Mesothelial cell of epicardium (in vitro differentiated cells): ENCODE measurements at regions not wholly inside any gene's neighbourhood (a gene's known extent, or its start where the extent isn't known, plus 50 kb on each side); places are given as distances from the start of the nearest gene placed in this dataset.
A peak's percentile ranks its signal among the peaks of the same experiment; 100 is the strongest.

ENCODE experiments used
- DNase-seq, 2 experiments: peaks; one replicate each; pipeline ENCODE4 v3.0.0; 2021; ENCODE audit warnings: low spot score in 2 of 2; ENCODE audit not compliant: unreplicated experiment in 2 of 2
- H3K27ac Mint-ChIP-seq: 2 replicates; pipeline ENCODE4 v1.8.0; 2021; ENCODE audit warnings: mixed read lengths
- H3K27me3 Mint-ChIP-seq: 2 replicates; pipeline ENCODE4 v1.8.0; 2021; ENCODE audit warnings: low read depth, mixed read lengths
- H3K36me3 Mint-ChIP-seq: 2 replicates; pipeline ENCODE4 v1.8.0; 2021; ENCODE audit warnings: mixed read lengths
- H3K4me1 Mint-ChIP-seq: 2 replicates; pipeline ENCODE4 v1.8.0; 2021; ENCODE audit warnings: mixed read lengths
- H3K4me3 Mint-ChIP-seq: 2 replicates; pipeline ENCODE4 v1.8.0; 2021; ENCODE audit warnings: mild to moderate bottlenecking, moderate library complexity, mixed read lengths
- H3K9me3 Mint-ChIP-seq: 2 replicates; pipeline ENCODE4 v1.8.0; 2021; ENCODE audit warnings: mixed read lengths
- CTCF ChIP-seq: fragments of 200-600 bp; sonication (generic); IDR thresholded peaks from one replicate; pipeline ENCODE4 v1.5.0; 2021; ENCODE audit warnings: antibody characterized with exemption; ENCODE audit not compliant: unreplicated experiment

- no peak overlapping the region for H3K4me3 Mint-ChIP-seq
- H3K4me1 Mint-ChIP-seq, result peaks cover 18% of the 10 kb centered on the region
- no peaks in the 10 kb centered on the region for H3K36me3 Mint-ChIP-seq
- H3K27me3 Mint-ChIP-seq, result no peaks in the 10 kb centered on the region
- no peak for TF ChIP-seq CTCF
- H3K27ac Mint-ChIP-seq, result no peak overlapping the region
- no peaks in the 10 kb centered on the region for H3K9me3 Mint-ChIP-seq
- DNase-seq, result no peak
These were observed 107.9 kb downstream of the SPRY4 start for GRCh38 chr5:142216931-142217330.

DNA sequence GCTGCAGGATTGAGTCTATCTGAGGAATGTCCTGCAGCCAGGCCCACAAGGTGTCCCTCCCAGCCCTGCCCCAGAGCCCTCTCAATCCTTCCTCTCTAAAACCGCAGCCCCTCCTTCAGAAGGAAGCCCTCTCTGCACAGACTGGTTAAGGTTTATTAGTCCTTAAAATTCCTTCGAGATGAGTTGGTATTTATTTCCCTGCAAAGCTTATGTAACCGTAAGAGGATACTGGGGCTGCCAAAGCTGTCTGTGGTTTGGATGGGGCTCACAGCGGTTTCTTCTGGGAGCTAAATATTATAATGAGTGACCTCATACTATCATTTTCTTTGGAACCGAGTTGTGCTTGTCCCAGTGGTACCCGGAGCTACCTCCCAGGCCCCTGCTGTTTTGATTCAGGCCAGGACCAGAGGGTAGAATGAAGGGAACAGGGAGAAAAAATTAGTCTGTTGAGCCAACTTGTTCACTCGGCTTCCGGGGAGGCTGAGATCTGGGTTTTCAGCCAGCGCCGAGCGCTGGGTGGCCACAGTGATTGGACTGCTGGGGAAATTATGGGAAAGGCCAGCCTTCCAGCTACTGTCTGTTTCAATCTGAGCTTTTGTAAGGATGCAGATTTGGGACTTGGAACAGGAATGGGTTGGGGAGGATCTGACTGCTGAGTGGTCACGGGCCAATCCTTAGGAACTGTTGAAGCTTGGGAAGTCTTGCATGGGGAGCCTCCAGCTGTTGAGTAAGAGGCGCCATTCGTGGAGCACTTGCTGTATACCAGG is 107.5 kb downstream of the NDFIP1 start:
- DNase-seq, result no peak
- Mint-ChIP-seq H3K27ac (peak overlapping the region; percentile 48), H3K9me3 (no peaks in the 10 kb centered on the region), H3K27me3 (no peaks in the 10 kb centered on the region), H3K36me3 (no peaks in the 10 kb centered on the region), H3K4me1 (peaks cover 11% of the 10 kb centered on the region), H3K4me3 (no peak overlapping the region)
- no peak for TF ChIP-seq CTCF

GRCh38 chr5:142213077-142213476 is 104.5 kb downstream of the NDFIP1 start:
- Mint-ChIP-seq H3K9me3 (no peaks in the 10 kb centered on the region), H3K27me3 (no peaks in the 10 kb centered on the region), H3K4me1 (peaks cover 6% of the 10 kb centered on the region), H3K4me3 (no peak overlapping the region), H3K27ac (no peak overlapping the region), H3K36me3 (no peaks in the 10 kb centered on the region)
- TF ChIP-seq CTCF, result no peak
- no peak for DNase-seq

DNA sequence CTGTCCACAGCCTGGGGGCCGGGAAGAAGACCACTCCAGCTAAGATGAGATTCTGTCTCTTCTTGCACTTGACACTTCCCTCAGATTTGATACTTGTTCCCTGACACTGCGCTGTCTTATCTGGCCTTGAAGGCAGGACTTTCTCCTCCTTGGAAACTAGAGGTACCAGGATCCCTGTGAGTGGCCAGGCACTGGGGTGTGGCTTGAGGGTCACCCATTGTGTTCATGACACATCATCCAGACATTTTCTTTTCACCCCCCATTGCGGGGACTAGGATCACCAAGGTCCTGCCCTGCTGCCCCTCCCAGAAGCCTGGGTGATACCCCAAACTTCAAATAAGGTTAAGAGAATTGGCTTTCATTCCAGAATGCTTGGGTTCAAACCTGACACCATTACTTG is 103.3 kb downstream of the NDFIP1 start:
- Mint-ChIP-seq H3K9me3 (no peaks in the 10 kb centered on the region), H3K36me3 (no peaks in the 10 kb centered on the region), H3K4me3 (no peak overlapping the region), H3K27ac (no peak overlapping the region), H3K4me1 (peaks cover 6% of the 10 kb centered on the region), H3K27me3 (no peaks in the 10 kb centered on the region)
- no peak for DNase-seq
- no peak for TF ChIP-seq CTCF

GRCh38 chr5:142210864-142211412 is 102.4 kb downstream of the NDFIP1 start:
- H3K4me3 Mint-ChIP-seq, result no peak overlapping the region
- no peak overlapping the region for H3K27ac Mint-ChIP-seq
- DNase-seq, result no peak
- H3K36me3 Mint-ChIP-seq, result no peaks in the 10 kb centered on the region
- no peaks in the 10 kb centered on the region for H3K27me3 Mint-ChIP-seq
- no peaks in the 10 kb centered on the region for H3K4me1 Mint-ChIP-seq
- TF ChIP-seq CTCF, result no peak
- H3K9me3 Mint-ChIP-seq, result no peaks in the 10 kb centered on the region
